ENCODE measurements at regions not wholly inside any gene's neighbourhood (a gene's known extent, or its start where the extent isn't known, plus 50 kb on each side); places are given as distances from the start of the nearest gene placed in this dataset.

- no peak for TF ChIP-seq CTCF (IDR thresholded peaks at IDR 0.05; ENCODE audit: insufficient read depth, missing control alignments)
- DNase-seq (ENCODE audit: insufficient read length, low spot score) (no peak), FAIRE-seq (no peak)
Measured at GRCh38 chr4:96316776-96317175, 476.9 kb downstream of the PDHA2 start.

- DNase-seq (ENCODE audit: insufficient read length, low spot score) = no peak
- no peak for TF ChIP-seq CTCF (IDR thresholded peaks at IDR 0.05; ENCODE audit: insufficient read depth, missing control alignments)
- FAIRE-seq = no peak
Measured at GRCh38 chr4:96317891-96318290, 478.0 kb downstream of the PDHA2 start.

- TF ChIP-seq CTCF (IDR thresholded peaks at IDR 0.05; ENCODE audit: insufficient read depth, missing control alignments) = no peak
- no peak for FAIRE-seq
- no peak for DNase-seq (ENCODE audit: insufficient read length, low spot score)
Measured at GRCh38 chr4:96326846-96327245, 487.0 kb downstream of the PDHA2 start.

GRCh38 chr4:96342196-96342595 is 502.3 kb downstream of the PDHA2 start:
- TF ChIP-seq CTCF (IDR thresholded peaks at IDR 0.05; ENCODE audit: insufficient read depth, missing control alignments) = no peak
- FAIRE-seq = no peak
- DNase-seq (ENCODE audit: insufficient read length, low spot score) = no peak

GRCh38 chr4:96342790-96343455 is 503.0 kb downstream of the PDHA2 start:
- DNase-seq (ENCODE audit: insufficient read length, low spot score) (no peak), FAIRE-seq (no peak)
- no peak for TF ChIP-seq CTCF (IDR thresholded peaks at IDR 0.05; ENCODE audit: insufficient read depth, missing control alignments)

- no peak for TF ChIP-seq CTCF (IDR thresholded peaks at IDR 0.05; ENCODE audit: insufficient read depth, missing control alignments)
- DNase-seq (ENCODE audit: insufficient read length, low spot score) = no peak
- FAIRE-seq = no peak
Measured at GRCh38 chr4:96343836-96344235, 503.9 kb downstream of the PDHA2 start.

GRCh38 chr4:96347582-96347981 is 507.7 kb downstream of the PDHA2 start:
- FAIRE-seq (no peak), DNase-seq (ENCODE audit: insufficient read length, low spot score) (no peak)
- TF ChIP-seq CTCF (IDR thresholded peaks at IDR 0.05; ENCODE audit: insufficient read depth, missing control alignments) = no peak
